ENCODE measurements at regions not wholly inside any gene's neighbourhood (a gene's known extent, or its start where the extent isn't known, plus 50 kb on each side); places are given as distances from the start of the nearest gene placed in this dataset.

- TF ChIP-seq, protein P1, sequence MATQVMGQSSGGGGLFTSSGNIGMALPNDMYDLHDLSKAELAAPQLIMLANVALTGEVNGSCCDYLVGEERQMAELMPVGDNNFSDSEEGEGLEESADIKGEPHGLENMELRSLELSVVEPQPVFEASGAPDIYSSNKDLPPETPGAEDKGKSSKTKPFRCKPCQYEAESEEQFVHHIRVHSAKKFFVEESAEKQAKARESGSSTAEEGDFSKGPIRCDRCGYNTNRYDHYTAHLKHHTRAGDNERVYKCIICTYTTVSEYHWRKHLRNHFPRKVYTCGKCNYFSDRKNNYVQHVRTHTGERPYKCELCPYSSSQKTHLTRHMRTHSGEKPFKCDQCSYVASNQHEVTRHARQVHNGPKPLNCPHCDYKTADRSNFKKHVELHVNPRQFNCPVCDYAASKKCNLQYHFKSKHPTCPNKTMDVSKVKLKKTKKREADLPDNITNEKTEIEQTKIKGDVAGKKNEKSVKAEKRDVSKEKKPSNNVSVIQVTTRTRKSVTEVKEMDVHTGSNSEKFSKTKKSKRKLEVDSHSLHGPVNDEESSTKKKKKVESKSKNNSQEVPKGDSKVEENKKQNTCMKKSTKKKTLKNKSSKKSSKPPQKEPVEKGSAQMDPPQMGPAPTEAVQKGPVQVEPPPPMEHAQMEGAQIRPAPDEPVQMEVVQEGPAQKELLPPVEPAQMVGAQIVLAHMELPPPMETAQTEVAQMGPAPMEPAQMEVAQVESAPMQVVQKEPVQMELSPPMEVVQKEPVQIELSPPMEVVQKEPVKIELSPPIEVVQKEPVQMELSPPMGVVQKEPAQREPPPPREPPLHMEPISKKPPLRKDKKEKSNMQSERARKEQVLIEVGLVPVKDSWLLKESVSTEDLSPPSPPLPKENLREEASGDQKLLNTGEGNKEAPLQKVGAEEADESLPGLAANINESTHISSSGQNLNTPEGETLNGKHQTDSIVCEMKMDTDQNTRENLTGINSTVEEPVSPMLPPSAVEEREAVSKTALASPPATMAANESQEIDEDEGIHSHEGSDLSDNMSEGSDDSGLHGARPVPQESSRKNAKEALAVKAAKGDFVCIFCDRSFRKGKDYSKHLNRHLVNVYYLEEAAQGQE (IDR thresholded peaks at IDR 0.05; ENCODE audit: low read depth, low read length) = no peak
- TF ChIP-seq EP300 (IDR thresholded peaks at IDR 0.05; ENCODE audit: borderline replicate concordance in 1 of 2, low read depth in 1 of 2, low read length in 1 of 2) = no peak
- TF ChIP-seq USF1 (IDR thresholded peaks at IDR 0.05; ENCODE audit: borderline replicate concordance, low read depth) = no peak
Measured at GRCh38 chr4:117327491-117327890, 242.1 kb upstream of the TRAM1L1 start (continued).

DNA sequence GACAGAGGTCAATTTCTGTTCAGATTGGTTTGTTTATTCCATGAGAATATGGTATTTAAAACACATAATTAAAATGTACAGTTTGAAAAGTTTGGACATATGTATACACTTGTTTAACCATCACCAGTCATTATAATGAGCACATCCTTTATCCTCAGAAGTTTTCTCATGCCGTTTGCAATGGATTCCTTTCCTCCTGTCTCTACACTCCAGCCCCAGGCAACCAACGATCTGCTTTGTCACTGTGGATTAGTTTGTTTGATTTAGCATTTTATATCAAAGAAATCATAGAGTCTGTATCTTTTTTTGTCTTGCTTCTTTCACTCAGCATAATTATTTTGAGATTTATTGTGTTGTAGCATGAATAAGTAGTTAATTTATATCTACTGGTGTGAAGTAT lies 243.0 kb upstream of the TRAM1L1 start:
- WGBS (ENCODE audit: low lambda C conversion rate) = 42% methylated on average over 2 of the region's 2 CpGs
- Histone ChIP-seq H3K27ac (ENCODE audit: low read depth in 2 of 2, low read length in 1 of 2) (no peak overlapping the region), H4K20me1 (ENCODE audit: insufficient read depth) (no peaks in the 10 kb centered on the region), H3K9me2 (no peaks in the 10 kb centered on the region), H3K4me3 (ENCODE audit: low read depth in 2 of 2, low read length in 1 of 2) (no peak overlapping the region), H3K79me2 (ENCODE audit: insufficient read depth) (no peaks in the 10 kb centered on the region), H3K9me3 (no peaks in the 10 kb centered on the region), H2AFZ (ENCODE audit: low read depth) (no peak overlapping the region), H3K4me1 (ENCODE audit: control insufficient read depth in 1 of 2, insufficient read depth in 2 of 2, low read depth in 1 of 2, low read length in 1 of 2) (no peaks in the 10 kb centered on the region), H3K9ac (no peak overlapping the region), H3F3A (replicated peaks; ENCODE audit: insufficient read depth) (peaks cover 8% of the 10 kb centered on the region), H3K4me2 (no peak overlapping the region), H3K27me3 (ENCODE audit: insufficient read depth) (no peaks in the 10 kb centered on the region), H3K36me3 (replicated peaks in 1 of 2; ENCODE audit: control insufficient read depth in 1 of 2, insufficient read depth in 2 of 2, low read length in 1 of 2) (no peaks in the 10 kb centered on the region)
- ChIA-PET CTCF (no interaction called here), POLR2A (no interaction called here)
- TF ChIP-seq TEAD4 (IDR thresholded peaks at IDR 0.05; ENCODE audit: borderline replicate concordance, insufficient read depth) = no peak
- no peak for TF ChIP-seq YY1 (IDR thresholded peaks at IDR 0.05; ENCODE audit: low read depth)
- no peak for TF ChIP-seq RXRA (IDR thresholded peaks at IDR 0.05; ENCODE audit: borderline replicate concordance, low read depth)
- TF ChIP-seq RFX5 (IDR thresholded peaks at IDR 0.05; ENCODE audit: low read length) = no peak
- no peak for TF ChIP-seq SMC3 (IDR thresholded peaks at IDR 0.05; ENCODE audit: low read depth, low read length)
- no peak for TF ChIP-seq USF2 (IDR thresholded peaks at IDR 0.05; ENCODE audit: borderline replicate concordance, low read depth, low read length)
- TF ChIP-seq FOXJ3 (CRISPR knock-in tag; IDR thresholded peaks at IDR 0.05) = no peak
- TF ChIP-seq ZBTB33 (IDR thresholded peaks at IDR 0.05; ENCODE audit: borderline replicate concordance, low read depth) = no peak
- TF ChIP-seq CHD2 (IDR thresholded peaks at IDR 0.05; ENCODE audit: low read length, partially characterized antibody) = no peak
- TF ChIP-seq SIN3A (IDR thresholded peaks at IDR 0.05; ENCODE audit: borderline replicate concordance, low read depth, low read length) = no peak
- no peak for TF ChIP-seq FOSL2 (IDR thresholded peaks at IDR 0.05; ENCODE audit: borderline replicate concordance, low read depth)
- TF ChIP-seq NRF1 (IDR thresholded peaks at IDR 0.05; ENCODE audit: low read depth, low read length) = no peak
- no peak for TF ChIP-seq EP300 (IDR thresholded peaks at IDR 0.05; ENCODE audit: borderline replicate concordance in 1 of 2, low read depth in 1 of 2, low read length in 1 of 2)
- TF ChIP-seq NFIC (IDR thresholded peaks at IDR 0.05; ENCODE audit: borderline replicate concordance) = no peak
- no peak for TF ChIP-seq RCOR1 (IDR thresholded peaks at IDR 0.05; ENCODE audit: low read length)
- no peak for TF ChIP-seq GATA2 (CRISPR knock-in tag; IDR thresholded peaks at IDR 0.05)
- TF ChIP-seq TCF12 (IDR thresholded peaks at IDR 0.05) = no peak
- TF ChIP-seq TAF1 (IDR thresholded peaks at IDR 0.05; ENCODE audit: borderline replicate concordance, low read depth, low read length) = no peak
- TF ChIP-seq, protein P2, sequence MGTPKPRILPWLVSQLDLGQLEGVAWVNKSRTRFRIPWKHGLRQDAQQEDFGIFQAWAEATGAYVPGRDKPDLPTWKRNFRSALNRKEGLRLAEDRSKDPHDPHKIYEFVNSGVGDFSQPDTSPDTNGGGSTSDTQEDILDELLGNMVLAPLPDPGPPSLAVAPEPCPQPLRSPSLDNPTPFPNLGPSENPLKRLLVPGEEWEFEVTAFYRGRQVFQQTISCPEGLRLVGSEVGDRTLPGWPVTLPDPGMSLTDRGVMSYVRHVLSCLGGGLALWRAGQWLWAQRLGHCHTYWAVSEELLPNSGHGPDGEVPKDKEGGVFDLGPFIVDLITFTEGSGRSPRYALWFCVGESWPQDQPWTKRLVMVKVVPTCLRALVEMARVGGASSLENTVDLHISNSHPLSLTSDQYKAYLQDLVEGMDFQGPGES (IDR thresholded peaks at IDR 0.05; ENCODE audit: low read depth, low read length) = no peak
- DNase-seq = no peak

All from SK-N-SH (cell line).